HUES64 (cell line): ENCODE measurements at regions not wholly inside any gene's neighbourhood (a gene's known extent, or its start where the extent isn't known, plus 50 kb on each side); places are given as distances from the start of the nearest gene placed in this dataset.

Source experiments
- H3K27ac ChIP-seq: 2 replicates; pipeline ENCODE4 v1.7.0; 2013; ENCODE audit warnings: low read depth, low read length, inconsistent platforms
- H3K27me3 ChIP-seq: 2 replicates; pipeline ENCODE4 v1.6.1; 2013; ENCODE audit warnings: mild to moderate bottlenecking, low read length; ENCODE audit not compliant: insufficient read depth
- H3K36me3 ChIP-seq: 2 replicates; pipeline ENCODE4 v1.6.1; 2013; ENCODE audit warnings: mild to moderate bottlenecking, low read length; ENCODE audit not compliant: insufficient read depth
- H3K4me1 ChIP-seq: 2 replicates; pipeline ENCODE4 v1.6.1; 2013; ENCODE audit warnings: mild to moderate bottlenecking, low read length, moderate library complexity; ENCODE audit not compliant: insufficient read depth
- H3K4me3 ChIP-seq: 2 replicates; pipeline ENCODE4 v1.5.1; 2013; ENCODE audit warnings: mild to moderate bottlenecking, low read length, moderate library complexity
- H3K9ac ChIP-seq: 2 replicates; pipeline ENCODE4 v1.6.1; 2013; ENCODE audit warnings: mild to moderate bottlenecking, low read depth, low read length
- H3K9me3 ChIP-seq: 2 replicates; pipeline ENCODE4 v1.6.1; 2013; ENCODE audit warnings: low read depth, low read length; ENCODE audit not compliant: insufficient read depth
- WGBS: fragments of 150-250, 120-280 bp; methylation state at CpG from one replicate; pipeline ENCODE4 v1.1.7; 2013; ENCODE audit warnings: missing lambda C conversion rate; 5-methylcytosine and 5-hydroxymethylcytosine counted together

GRCh38 chr10:91040343-91040742 is 119.5 kb upstream of the ANKRD1 start:
- no peaks in the 10 kb centered on the region for H3K36me3 ChIP-seq
- peaks cover 7% of the 10 kb centered on the region; the same call in 1 of the 2 replicates for H3K4me1 ChIP-seq
- H3K4me3 ChIP-seq = no peak overlapping the region
- 95% methylated on average over 2 of the region's 2 CpGs for WGBS
- no peaks in the 10 kb centered on the region for H3K9me3 ChIP-seq
- H3K9ac ChIP-seq = no peak overlapping the region
- H3K27me3 ChIP-seq = no peaks in the 10 kb centered on the region
- no peak overlapping the region for H3K27ac ChIP-seq

- no peaks in the 10 kb centered on the region for H3K9me3 ChIP-seq
- H3K36me3 ChIP-seq = no peaks in the 10 kb centered on the region
- H3K4me1 ChIP-seq = no peaks in the 10 kb centered on the region
- no peaks in the 10 kb centered on the region for H3K27me3 ChIP-seq
- H3K27ac ChIP-seq = no peak overlapping the region
- H3K4me3 ChIP-seq = no peak overlapping the region
- H3K9ac ChIP-seq = no peak overlapping the region
- WGBS = 77% methylated on average over 3 of the region's 3 CpGs
These were observed 121.2 kb upstream of the ANKRD1 start for GRCh38 chr10:91042069-91042468.

GRCh38 chr10:91043173-91043910 is 122.5 kb upstream of the ANKRD1 start:
- no peak overlapping the region for H3K9ac ChIP-seq
- H3K36me3 ChIP-seq = no peaks in the 10 kb centered on the region
- no peaks in the 10 kb centered on the region for H3K4me1 ChIP-seq
- H3K27me3 ChIP-seq = no peaks in the 10 kb centered on the region
- no peak overlapping the region for H3K4me3 ChIP-seq
- no peak overlapping the region for H3K27ac ChIP-seq
- no peaks in the 10 kb centered on the region for H3K9me3 ChIP-seq
- 77% methylated on average over 6 of the region's 8 CpGs for WGBS

GRCh38 chr10:91046869-91047268 is 126.0 kb upstream of the ANKRD1 start:
- Histone ChIP-seq H3K4me3 (no peak overlapping the region), H3K27ac (no peak overlapping the region), H3K36me3 (no peaks in the 10 kb centered on the region), H3K9me3 (no peaks in the 10 kb centered on the region), H3K27me3 (no peaks in the 10 kb centered on the region), H3K4me1 (peaks cover 17% of the 10 kb centered on the region; the same call in 1 of the 2 replicates), H3K9ac (no peak overlapping the region)
- 81% methylated on average over 3 of the region's 3 CpGs for WGBS

GRCh38 chr10:91048380-91048779 is 127.5 kb upstream of the ANKRD1 start:
- Histone ChIP-seq H3K9me3 (no peaks in the 10 kb centered on the region), H3K9ac (no peak overlapping the region), H3K27ac (no peak overlapping the region), H3K4me1 (peaks cover 17% of the 10 kb centered on the region; the same call in 1 of the 2 replicates), H3K4me3 (no peak overlapping the region), H3K36me3 (no peaks in the 10 kb centered on the region), H3K27me3 (no peaks in the 10 kb centered on the region)
- WGBS = 90% methylated on average over 2 of the region's 2 CpGs

GRCh38 chr10:91049296-91049987 is 128.6 kb upstream of the ANKRD1 start:
- Histone ChIP-seq H3K27me3 (no peaks in the 10 kb centered on the region), H3K9me3 (no peaks in the 10 kb centered on the region), H3K4me3 (no peak overlapping the region), H3K9ac (no peak overlapping the region), H3K36me3 (no peaks in the 10 kb centered on the region), H3K4me1 (peaks cover 17% of the 10 kb centered on the region; the same call in 1 of the 2 replicates), H3K27ac (peak overlapping the region; percentile 70; the same call in 1 of the 2 replicates)
- 78% methylated on average over 2 of the region's 2 CpGs for WGBS

- peak overlapping the region; percentile 70 for H3K27ac ChIP-seq
- H3K36me3 ChIP-seq = no peaks in the 10 kb centered on the region
- H3K27me3 ChIP-seq = no peaks in the 10 kb centered on the region
- peaks cover 17% of the 10 kb centered on the region; the same call in 1 of the 2 replicates for H3K4me1 ChIP-seq
- H3K9me3 ChIP-seq = no peaks in the 10 kb centered on the region
- WGBS = 89% methylated on average over 2 of the region's 2 CpGs
- H3K9ac ChIP-seq = 0 out of 2 replicates have a peak overlapping the region, but pooled peaks have one; percentile 34
- H3K4me3 ChIP-seq = no peak overlapping the region
These were observed 129.1 kb upstream of the ANKRD1 start for GRCh38 chr10:91049988-91050360.

- Histone ChIP-seq H3K4me3 (no peak overlapping the region), H3K36me3 (no peaks in the 10 kb centered on the region), H3K4me1 (peaks cover 17% of the 10 kb centered on the region; the same call in 1 of the 2 replicates), H3K27me3 (no peaks in the 10 kb centered on the region), H3K27ac (peak overlapping the region; percentile 70), H3K9ac (0 out of 2 replicates have a peak overlapping the region, but pooled peaks have one; percentile 34), H3K9me3 (no peaks in the 10 kb centered on the region)
- WGBS = 61% methylated on average over 6 of the region's 6 CpGs
These were observed 129.6 kb upstream of the ANKRD1 start for GRCh38 chr10:91050371-91051034.

GRCh38 chr10:91051829-91052228 is 130.9 kb upstream of the ANKRD1 start:
- H3K36me3 ChIP-seq = no peaks in the 10 kb centered on the region
- H3K4me1 ChIP-seq = peaks cover 17% of the 10 kb centered on the region; the same call in 1 of the 2 replicates
- H3K9me3 ChIP-seq = no peaks in the 10 kb centered on the region
- no peak overlapping the region for H3K4me3 ChIP-seq
- H3K9ac ChIP-seq = no peak overlapping the region
- H3K27ac ChIP-seq = no peak overlapping the region
- no peaks in the 10 kb centered on the region for H3K27me3 ChIP-seq
- WGBS = 86% methylated on average over 3 of the region's 3 CpGs

- H3K36me3 ChIP-seq = no peaks in the 10 kb centered on the region
- H3K9ac ChIP-seq = no peak overlapping the region
- no peak overlapping the region for H3K4me3 ChIP-seq
- 78% methylated on average over 2 of the region's 2 CpGs for WGBS
- no peaks in the 10 kb centered on the region for H3K27me3 ChIP-seq
- peaks cover 16% of the 10 kb centered on the region; the same call in 1 of the 2 replicates for H3K4me1 ChIP-seq
- H3K27ac ChIP-seq = no peak overlapping the region
- H3K9me3 ChIP-seq = no peaks in the 10 kb centered on the region
These were observed 133.4 kb upstream of the ANKRD1 start for GRCh38 chr10:91054325-91054724.

- H3K4me3 ChIP-seq = no peak overlapping the region
- no peaks in the 10 kb centered on the region for H3K4me1 ChIP-seq
- no peak overlapping the region for H3K27ac ChIP-seq
- no peaks in the 10 kb centered on the region for H3K27me3 ChIP-seq
- no peaks in the 10 kb centered on the region for H3K9me3 ChIP-seq
- H3K9ac ChIP-seq = no peak overlapping the region
- no peaks in the 10 kb centered on the region for H3K36me3 ChIP-seq
These were observed 140.3 kb upstream of the ANKRD1 start for GRCh38 chr10:91061187-91061586.
